GM12874 (cell line): ENCODE measurements at regions not wholly inside any gene's neighbourhood (a gene's known extent, or its start where the extent isn't known, plus 50 kb on each side); places are given as distances from the start of the nearest gene placed in this dataset.

Experiments
- TF ChIP-seq, protein P1 (sequence below): IDR thresholded peaks from 2 replicates; pipeline ENCODE4 v1.5.1; 2011; ENCODE audit warnings: low read depth, mild to moderate bottlenecking, control low read depth, low read length, moderate library complexity; ENCODE audit not compliant: insufficient read depth

DNA sequence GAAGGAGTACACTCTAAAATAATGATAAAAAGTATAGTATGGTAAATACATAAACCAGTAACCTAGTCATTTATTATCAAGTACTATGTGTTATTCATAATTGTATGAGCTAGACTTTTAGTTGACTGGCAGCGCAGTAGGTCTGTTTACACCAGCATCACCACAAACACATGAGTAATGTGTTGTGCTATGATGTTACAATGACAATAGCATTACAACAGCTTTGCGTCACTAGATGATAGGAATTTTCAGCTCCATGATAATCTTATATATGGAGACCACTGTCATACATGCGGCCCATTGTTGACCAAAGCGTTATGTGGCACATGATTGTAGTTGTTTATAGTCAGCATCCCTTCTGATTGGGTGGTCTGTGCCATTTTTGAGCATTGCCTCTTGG is 138.9 kb upstream of the UBE2E1 start:
- TF ChIP-seq, protein P1, sequence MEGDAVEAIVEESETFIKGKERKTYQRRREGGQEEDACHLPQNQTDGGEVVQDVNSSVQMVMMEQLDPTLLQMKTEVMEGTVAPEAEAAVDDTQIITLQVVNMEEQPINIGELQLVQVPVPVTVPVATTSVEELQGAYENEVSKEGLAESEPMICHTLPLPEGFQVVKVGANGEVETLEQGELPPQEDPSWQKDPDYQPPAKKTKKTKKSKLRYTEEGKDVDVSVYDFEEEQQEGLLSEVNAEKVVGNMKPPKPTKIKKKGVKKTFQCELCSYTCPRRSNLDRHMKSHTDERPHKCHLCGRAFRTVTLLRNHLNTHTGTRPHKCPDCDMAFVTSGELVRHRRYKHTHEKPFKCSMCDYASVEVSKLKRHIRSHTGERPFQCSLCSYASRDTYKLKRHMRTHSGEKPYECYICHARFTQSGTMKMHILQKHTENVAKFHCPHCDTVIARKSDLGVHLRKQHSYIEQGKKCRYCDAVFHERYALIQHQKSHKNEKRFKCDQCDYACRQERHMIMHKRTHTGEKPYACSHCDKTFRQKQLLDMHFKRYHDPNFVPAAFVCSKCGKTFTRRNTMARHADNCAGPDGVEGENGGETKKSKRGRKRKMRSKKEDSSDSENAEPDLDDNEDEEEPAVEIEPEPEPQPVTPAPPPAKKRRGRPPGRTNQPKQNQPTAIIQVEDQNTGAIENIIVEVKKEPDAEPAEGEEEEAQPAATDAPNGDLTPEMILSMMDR = no peak

DNA sequence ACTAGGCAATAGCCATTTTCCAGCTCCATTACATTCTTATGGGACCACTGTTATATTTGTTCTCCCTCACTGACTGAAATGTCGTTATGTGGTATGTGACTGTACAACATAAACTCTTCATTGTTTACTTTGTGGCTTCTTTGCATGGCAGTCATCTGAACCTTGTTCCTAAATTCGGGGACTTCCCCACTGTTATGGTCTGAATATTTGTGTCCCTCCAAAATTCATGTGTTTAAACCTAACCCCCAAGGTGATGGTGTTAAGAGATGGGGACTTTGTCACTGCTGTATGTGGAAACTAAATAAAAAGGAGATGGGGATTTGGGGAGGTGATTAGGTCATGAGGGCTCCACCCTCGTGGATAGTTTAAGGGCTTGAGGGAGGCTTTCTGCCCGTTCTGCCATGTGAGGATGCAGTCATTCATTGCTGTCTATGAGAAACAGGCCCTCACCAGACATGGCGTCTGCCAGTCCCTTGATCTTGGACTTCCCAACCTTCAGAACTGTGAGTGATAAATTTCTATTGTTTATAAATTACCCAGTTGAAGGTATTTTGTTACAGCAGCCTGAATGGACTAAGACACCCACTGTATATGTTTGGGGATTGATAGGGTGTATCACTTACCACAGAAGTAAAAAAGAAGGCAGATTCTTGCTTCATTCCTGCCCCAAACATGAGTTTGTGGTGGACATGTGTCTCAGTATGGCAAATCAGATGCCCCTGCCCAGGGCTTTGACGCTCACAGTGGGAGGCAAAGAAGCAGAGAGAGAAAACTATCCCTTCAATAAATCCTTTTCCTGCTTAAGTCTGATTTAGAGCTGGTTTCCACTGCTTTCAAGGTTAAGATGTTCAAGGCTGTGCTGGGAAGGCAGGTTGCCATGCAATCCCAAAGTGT is 138.0 kb upstream of the UBE2E1 start:
- TF ChIP-seq, protein P1 = no peak

DNA sequence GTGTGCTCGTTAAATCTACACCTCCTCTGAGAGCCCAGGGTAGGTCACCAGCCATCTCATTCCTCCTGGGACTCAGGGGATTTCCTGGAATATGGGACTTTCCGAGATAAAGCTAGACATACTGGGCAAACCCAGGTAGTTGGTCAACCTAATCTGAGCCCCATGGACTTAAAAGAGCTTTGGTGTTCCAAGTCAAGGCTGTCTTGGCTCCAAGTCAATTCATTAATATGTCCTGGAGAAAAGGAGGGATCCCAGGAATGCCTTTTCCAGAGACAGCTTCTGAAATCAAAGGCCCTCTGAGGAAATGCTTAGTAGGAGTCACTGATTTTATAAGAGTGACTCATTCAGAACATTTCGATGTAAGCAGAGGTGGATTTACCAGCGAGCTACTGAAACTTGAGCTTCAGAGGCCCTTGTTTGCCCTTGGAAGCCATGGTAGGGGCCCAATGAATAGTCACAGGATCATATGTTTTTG is 137.3 kb upstream of the UBE2E1 start:
- TF ChIP-seq, protein P1 = no peak

DNA sequence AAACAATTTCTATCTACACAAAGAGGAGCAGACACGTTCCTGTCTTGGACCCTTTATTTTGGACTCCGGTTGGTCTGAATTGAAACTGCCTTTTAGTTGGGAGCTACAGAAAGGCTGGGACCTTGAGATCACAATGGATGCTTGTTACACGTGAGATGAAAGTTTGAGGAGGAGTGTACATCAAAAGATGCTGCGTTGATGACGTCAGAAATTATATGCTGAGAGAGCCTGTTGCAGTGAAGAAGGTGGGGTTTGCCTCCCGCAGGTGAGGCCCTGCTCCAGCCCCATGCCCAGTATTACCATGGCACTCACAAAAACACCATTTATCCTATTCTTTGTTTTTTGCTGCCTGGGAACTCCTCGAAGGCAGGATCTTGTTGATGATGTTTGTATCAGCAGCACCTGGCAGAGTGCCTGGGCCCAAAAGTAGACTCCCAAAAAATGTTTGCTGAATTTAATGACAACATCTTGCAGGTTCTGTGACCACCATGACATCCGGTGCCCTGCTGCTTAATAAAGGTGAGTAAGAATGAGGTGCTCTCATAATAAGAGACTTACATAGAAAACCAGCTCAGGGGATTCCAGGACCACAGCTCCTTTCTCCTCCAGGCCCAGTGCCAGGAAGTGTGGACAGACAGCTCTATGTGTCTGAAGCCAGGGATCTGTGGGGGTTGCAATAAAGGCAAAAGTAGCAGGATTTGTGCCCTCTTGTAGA is 136.1 kb upstream of the UBE2E1 start:
- TF ChIP-seq, protein P1 = no peak

DNA sequence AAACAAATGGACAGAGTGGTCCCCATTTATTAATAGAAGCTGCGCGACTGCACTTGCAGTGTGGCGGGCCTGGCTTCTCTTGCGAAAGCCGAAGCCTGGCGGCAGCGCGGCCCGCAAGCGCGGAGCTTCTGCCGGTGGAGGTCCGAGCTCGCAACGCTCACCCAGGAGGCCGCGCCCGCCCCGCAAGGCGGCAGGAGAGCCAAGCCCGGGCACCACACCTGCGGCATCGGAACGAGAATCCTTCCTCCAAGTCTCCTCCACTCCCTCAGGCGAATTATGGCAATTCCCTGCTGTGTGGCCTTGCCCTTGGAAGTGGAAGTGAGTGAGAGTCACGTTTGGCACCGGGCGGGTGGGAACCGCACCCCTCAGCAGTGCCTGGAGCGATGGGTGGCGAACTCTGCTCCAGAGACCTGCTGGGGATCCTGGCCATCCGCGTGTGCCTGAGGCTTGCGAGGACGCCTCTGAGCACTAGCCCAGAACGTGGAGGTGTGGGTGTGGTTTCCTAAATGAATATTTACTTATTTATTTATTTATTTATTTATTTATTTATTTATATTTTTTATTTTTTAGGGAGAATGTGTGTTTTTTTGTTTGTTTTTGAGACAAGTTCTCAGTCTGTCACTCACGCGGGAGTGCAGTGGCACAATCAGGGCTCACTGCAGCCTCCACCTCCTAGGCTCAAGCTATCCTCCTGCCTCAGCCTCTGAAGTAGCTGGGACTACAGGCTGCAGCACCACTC is 133.7 kb upstream of the UBE2E1 start:
- TF ChIP-seq, protein P1 = no peak

DNA sequence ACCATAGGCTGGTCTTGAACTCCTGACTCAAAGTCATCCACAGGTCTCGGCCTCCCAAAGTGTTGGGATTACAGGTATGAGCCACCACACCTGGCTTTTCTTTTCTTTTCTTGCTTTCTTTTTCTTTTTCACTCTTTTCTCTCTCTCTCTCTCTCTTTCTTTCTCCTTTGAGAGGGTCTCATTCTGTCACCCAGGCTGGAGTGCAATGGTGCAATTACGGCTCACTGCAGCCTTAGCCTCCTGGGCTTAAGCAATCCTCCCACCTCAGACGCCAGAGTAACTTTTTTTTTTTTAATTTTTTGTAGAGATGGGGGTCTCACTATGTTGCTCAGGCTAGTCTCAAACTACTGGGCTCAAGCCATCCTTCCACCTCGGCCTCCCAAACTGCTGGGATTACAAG is 133.1 kb upstream of the UBE2E1 start:
- TF ChIP-seq, protein P1 = no peak

DNA sequence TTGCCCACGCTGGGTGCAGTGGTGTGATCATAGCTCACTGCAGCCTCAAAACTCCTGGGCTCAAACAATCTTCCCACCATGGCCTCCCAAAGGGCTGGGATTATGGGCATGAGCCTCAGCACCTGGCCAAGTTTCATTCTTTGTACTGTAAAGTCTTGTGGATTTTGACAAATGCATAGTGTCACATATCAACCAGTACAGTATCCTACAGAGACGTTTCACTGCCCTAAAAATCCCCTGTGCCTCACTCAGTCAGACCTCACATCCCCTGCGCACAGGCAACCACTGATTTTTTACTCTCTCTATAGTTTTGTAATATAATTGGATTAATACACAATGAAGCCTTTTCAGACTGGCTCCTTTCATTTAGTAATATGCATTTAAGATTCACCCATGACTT is 130.7 kb upstream of the UBE2E1 start:
- TF ChIP-seq, protein P1 = no peak
